HG02884 (cell line): ENCODE measurements at regions not wholly inside any gene's neighbourhood (a gene's known extent, or its start where the extent isn't known, plus 50 kb on each side); places are given as distances from the start of the nearest gene placed in this dataset.

ENCODE experiments used
- ATAC-seq: cut with Tn5 transposase; IDR thresholded peaks from one replicate; pipeline ENCODE4 v1.9.1; 2021; ENCODE audit warnings: mild to moderate bottlenecking, moderate library complexity; ENCODE audit not compliant: unreplicated experiment

DNA sequence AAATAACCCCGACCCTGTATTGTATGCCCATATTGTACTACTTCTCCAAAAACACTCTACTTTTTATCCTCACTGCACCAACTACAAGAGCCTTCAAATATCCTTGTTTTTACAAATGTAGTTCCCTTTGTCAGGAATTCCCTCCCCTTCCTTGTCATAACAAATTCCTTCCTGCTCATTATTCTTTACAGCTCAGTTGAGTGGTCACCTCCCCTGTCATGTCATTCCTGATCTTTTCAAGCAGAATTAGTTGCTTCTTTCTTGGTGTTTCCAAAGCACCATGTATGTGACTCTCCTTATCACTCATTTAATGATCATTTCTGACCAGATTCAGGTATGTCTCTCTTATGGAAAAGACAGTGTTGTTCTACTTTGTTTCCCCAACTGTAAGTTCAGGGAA, 194.2 kb upstream of the SMC2 start:
- no peak for ATAC-seq

DNA sequence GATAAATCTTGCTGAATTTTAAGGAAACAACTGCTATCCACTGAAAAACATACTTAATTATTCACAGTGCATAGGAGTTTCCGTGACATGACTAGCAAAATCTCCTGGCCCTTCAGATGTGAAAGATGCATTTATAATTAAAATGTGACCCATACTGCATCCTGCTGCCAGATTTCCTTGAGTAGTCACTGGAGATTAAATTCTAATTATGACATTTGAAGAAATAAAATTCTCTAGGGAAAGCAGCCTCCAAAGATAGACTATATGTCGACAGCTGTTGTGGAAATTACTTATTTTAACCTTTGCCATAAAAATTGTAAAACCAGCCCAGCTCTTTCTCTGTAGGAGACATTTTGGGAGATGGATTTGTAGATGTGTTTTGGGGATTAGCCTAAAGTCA, 193.6 kb upstream of the SMC2 start:
- ATAC-seq, result no peak

DNA sequence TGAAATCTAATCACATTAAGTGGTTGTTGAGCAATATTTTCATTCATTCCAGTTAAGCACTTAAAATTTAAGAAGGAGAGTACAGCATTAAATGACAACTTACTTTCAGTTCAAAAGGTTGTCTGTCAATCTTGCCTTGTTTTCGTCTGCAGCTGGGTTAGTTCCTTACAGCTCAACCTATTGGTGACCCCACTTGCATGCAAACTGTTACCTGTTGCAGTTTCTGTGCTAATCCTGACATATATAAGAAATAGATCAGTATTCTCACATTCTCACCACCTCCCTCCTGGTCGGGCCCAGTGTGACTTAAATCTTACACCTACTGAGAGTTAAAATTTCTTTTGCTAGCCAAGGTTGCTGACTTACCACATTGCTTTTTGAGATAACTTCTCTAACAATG, 191.8 kb upstream of the SMC2 start:
- ATAC-seq, result no peak

DNA sequence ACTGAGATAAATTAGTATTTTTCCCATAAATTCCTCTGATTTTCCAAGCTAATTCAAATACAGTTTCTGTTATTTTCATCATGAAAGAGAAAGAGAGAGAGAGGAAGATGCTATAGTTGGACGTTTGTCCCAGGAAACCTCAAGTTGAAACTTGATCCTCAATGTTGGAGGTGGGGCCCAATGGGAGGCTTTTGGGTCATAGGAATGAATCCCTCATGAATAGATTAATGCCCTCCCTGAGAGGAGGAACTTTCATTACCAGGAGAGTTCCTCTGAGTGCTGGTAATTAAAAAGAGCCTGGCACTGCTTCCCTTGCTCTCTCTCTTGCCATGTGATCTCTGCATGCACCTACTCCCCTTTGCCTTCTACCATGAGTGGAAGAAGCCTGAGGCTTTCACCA, 189.9 kb upstream of the SMC2 start:
- ATAC-seq, result no peak

DNA sequence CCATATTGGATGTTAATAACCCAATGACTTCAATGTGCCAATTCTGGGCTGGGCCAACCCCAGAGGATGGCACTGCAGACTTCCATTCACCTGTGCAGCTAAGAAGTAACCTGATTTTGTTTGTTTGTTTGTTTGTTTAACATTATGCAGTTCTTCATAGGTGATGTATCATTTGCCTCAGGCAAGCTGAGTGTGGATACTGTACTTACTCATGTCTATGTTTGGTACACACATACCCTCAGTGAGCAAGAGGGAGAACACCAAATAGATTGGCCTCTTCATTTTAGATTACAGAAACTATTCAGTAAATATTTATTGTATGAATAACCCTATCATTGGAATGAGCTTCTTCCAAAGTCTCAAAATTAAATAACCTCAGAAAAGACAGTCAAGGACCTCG, 180.2 kb upstream of the SMC2 start:
- no peak for ATAC-seq

DNA sequence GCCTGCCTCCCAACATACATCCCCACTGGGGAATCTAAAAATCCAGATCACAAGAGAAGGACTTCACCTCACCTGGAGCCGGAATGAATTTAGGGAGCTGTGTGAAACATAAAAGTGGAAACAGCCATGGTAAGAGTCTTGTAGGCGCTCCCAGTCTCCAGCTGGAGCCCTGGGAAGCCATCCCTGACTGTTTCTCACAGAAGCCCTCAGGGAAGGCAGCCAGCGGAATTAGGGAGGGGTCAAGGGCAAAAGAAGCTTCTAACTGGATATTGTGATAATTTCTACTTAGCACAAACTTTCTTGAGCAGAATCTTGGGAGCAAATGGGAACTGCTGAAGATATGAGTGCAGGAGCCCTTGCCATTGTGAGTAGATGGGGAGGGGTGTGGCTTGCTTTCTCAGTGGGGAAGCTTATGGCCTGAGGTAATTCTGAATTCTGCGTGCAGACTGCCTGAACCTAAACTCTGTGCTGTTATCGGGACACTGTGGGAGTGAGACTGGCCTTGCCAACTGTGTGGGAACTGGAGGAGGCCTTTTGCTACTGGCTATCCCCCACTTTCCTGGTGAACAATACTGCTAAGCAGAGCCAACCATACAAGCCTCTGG, 174.4 kb upstream of the SMC2 start:
- no peak for ATAC-seq

DNA sequence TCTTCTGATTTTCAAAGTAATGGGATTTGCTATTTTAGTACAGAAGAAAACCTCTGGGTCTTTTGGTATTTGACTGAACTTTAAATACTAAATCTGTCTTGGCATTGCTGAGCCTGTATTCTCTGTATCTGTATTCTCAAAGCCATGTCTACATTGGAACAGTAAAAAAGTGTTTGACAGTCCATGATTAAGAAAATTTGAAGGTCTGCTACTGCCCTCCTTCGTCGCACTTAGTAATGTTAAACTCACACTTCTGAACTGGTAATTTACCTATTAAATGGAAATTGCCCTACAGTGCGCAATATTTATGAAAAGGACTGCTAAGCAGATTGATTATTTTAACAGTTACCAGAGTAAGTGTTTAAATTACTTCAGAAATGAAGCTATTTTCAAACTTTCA, 165.7 kb upstream of the SMC2 start:
- no peak for ATAC-seq

DNA sequence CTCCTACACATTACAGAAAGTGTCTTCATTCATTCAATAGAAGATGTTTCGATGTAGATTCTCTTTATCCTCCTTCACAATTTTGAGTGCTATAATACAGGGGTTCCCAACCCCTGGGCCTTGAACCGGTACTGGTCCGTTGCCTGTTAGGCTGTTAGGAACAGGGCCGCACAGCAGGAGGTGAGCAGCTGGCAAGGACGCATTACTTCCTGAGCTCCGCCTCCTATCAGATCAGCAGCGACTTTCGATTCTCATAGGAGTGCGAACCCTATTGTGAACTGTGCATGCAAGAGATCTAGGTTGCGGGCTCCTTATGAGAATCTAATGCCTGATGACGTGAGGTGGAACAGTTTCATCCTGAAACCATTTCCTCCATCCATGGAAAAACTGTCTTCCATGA, 153.0 kb upstream of the SMC2 start:
- no peak for ATAC-seq

DNA sequence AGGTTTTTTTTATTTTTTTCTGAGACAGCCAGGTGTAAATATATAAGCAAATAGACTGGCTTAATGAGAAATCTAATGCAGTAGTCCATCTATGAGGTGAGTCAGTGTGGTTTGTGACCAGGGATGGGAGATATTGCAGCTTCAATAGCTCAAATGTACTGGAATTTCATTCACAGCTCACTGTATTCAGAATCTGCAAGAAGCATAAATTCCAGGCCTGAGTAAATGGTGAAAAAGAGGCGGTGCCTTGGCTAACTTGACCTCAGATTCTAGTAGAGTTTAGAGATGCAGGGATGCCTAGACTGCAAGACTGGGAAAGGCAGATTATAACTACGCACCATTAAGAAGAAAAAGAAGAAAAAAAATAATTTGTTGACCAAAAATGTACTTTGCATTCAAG, 151.9 kb upstream of the SMC2 start:
- ATAC-seq, result no peak

DNA sequence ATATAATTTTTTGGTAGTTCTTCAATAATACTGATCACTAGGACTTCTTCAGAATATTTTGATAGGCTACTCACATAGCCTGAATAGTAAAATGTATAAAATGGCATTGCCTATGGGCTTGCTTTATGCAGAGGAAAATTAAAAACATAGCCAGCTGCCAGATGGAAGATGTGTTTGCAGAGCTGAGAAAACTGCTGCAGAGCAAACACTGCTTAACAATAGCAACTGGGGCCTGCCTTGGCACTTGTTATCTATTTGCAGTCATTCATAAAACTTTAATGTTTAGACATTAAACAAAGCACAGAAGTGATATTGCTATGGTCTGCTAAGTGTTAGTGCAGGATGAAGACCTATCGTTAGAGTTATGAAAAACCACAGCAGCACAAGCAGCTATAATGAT, 151.5 kb upstream of the SMC2 start:
- no peak for ATAC-seq

DNA sequence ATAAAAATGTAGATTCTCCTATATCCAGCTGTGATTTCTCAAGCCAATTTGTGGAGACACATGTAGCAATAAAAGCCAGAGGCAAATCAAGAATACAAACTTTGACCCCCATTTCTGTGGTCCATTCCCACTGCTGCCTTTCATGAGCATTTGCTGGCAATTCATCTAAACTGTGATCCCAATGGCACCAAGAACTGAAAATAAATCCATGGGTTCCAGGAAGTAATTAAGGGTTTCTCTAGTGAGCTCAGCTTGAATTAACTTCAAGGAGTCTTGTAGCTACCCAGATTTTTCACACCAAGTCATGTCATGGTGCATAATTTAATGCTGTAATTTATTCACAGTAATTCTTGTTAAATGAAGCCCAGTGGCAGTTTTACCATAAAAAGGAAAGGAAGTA, 145.0 kb upstream of the SMC2 start:
- ATAC-seq, result no peak

DNA sequence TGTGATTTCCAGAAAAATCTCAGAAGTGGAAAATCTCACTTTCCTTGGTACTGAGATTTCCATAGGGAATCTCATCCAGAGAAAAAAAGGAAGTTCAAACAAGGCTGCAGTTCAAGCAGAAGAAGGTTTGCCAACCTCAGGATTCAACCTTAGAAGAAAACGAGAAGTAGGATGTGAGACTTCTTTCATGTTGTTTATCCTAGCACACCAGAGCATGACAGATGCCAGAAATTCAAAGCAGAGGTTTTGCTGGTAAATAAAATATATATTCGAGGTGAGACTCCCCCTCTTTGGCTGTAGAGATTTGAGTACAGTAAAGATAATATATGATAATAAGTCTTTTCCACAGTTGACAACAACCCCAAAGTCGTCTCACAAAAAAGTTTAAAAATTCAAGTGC, 116.9 kb upstream of the SMC2 start:
- no peak for ATAC-seq

DNA sequence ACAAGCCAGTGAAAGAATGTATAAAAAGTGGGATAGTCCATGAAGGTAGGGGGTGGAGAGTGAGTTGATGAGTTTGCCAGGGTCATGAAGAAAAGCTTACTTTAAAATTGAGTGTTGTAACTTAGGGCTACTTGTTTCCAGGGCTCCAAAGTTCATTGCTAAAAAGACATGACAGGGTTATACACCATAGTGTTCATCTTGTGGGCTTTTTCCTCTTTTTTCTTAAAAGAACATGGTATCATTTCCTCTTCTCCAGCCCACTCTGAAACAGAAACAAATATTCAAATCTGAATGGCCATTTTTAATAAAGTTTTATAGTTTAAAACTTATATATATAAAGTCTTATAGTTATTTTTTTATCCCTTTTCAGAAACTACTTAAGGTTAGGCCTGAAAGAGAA, 115.7 kb upstream of the SMC2 start:
- no peak for ATAC-seq

DNA sequence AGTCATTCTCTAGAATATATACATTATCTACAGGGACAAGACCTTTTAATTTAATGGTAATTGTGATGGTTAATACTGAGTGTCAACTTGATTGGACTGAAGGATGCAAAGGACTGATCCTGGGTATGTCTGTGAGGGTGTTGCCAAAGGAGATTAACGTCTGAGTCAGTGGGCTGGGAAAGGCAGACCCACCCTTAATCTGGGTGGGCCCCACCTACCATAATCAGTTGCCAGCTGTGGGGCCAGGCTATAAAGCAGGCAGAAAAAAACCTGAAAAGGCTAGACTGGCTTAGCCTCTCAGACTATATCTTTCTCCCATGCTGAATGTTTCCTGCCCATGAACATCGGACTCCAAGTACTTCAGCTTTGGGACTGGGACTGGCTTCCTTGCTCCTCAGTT, 112.2 kb upstream of the SMC2 start:
- ATAC-seq, result no peak

DNA sequence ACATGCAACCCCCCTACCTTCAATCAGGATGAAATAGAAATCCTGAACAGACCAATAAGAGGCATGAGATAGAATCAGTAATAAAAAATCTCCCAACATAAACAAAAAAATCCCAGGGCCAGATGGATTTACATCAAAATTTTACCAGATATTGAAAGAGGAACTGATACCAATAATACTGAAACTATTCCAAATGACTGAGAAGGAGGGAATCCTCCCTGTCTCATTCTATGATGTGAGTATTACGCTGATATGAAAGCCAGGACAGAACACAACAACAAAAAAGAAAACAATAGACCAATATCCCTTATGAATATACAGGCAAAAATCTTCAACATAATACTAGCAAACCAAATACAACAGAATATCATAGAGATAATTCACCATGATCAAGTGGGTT, 109.0 kb upstream of the SMC2 start:
- ATAC-seq, result no peak

DNA sequence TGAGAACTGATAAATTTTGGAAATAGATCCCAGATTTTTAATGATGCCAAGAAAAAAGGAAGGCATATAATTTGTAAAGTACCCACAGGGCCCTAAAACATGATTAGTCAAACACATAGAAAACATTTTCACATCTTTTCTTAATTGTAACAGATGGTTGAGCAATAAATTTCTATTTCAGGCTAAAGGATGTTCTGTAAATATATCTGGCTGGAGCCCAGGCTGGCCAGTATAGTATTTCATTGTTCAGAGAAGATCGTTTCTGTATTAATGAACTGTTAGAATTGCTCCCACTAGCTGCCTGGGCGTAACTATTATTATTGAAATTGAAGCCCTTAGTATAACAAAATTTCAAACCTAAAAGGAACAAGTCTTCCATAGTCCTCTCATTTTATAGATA, 105.3 kb upstream of the SMC2 start:
- no peak for ATAC-seq

DNA sequence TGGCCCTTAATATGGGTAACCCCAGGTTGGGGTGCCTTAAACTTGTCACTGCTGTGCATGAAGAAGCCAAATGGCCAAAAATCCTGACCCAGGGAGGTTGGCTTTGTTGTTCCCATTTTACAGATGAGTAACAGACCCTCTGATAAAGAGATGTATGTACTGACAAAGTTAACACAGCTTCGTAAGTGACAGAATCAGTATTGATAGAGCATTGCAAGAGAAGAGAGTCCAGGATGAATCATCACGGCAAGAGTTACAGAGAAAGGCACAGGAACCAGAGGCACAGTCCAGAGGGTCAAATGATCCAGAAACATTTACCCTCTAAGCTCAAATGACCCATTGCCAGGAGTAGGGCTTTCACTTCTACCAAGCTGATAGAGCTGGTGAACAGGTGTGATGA, 103.8 kb upstream of the SMC2 start:
- no peak for ATAC-seq

DNA sequence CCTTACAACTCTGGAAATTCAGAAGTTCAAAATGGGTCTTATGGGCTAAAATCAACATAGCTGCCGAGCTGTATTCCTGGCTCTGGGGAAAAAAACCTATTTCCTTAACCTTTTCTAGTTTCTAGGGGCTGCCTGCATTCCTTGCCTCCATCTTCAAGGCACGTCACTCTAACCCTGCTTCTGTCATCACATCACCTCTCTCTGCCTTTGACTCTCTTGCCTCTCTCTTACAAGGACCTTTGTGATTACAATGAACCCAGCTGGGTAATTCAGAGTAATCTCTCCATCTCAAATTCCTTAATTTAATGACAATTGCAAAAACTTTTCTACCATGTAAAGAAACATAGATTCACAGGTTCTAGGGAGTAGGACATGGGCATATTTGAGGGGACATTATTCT, 103.1 kb upstream of the SMC2 start:
- no peak for ATAC-seq

DNA sequence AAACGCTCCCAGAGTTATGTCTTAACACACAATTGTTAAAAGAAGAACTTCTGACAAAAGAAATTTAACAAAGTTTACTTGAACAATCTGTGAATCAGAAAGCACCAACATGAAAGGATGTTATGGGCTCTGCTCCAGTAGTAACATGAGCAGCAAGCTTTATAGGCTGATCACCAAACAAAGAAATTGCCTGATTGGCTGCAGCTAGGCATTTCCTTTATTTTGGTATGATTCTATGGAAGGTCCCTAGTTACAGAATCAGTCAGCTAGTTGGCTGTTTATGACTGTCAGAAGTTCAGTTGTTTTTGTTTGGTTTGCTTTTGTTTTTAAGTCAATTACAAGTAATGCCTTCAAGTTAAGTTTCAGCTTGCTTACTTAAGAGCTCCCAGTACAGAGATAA, 102.4 kb upstream of the SMC2 start:
- peak; percentile 83 for ATAC-seq

DNA sequence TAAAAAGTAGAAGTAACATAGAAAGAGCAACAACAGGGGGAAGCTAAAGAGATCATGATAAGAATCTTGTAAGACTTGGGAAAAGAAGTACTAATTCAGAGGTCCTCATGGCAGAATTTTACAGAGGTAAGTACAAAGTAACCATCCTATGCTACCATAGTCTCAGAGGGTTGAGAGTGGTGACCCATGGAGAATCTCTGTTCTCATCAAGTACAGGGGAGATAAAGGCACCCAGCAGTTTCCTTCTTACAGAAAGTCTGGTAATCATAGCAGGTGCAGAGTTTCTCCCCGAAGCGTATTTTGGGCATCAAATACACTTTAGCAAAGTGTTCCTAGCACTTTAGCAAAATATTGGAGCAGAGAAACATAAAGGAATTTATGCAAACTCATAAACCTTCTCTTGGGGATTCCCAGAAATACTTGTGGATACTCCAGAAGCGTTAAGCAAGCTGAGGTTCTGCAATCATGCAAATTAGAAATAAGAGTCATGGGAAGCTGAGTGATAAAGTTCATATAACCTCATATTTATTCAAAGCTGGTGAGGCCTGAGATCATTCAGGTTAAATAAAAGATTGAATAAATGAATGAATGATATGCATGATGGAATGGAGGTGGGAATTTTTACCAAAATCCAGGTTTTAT, 101.0 kb upstream of the SMC2 start:
- ATAC-seq, result no peak

DNA sequence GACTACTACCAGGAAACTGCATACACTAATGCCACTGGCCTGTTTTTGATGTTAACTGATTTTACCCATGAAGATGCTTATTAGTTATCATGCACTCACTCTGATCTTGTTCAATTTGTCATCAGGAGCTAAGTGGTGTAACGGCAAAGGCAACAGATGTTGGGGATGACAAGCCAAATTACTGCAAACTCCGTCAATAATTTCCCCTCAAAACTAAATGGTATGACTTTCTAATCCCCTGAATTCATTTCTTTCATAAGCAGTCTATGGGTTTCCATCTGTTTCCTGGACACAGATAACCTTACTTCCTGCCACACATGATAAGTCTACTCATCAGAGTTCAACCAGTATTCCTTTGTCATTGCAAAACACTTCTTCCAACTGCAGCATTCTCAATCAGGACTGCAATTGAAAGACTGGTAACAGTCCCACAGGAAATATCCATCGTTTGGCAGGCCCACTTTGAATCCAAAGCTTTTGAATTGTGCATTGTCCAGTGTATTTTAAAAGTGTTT, 96.2 kb upstream of the SMC2 start:
- no peak for ATAC-seq

DNA sequence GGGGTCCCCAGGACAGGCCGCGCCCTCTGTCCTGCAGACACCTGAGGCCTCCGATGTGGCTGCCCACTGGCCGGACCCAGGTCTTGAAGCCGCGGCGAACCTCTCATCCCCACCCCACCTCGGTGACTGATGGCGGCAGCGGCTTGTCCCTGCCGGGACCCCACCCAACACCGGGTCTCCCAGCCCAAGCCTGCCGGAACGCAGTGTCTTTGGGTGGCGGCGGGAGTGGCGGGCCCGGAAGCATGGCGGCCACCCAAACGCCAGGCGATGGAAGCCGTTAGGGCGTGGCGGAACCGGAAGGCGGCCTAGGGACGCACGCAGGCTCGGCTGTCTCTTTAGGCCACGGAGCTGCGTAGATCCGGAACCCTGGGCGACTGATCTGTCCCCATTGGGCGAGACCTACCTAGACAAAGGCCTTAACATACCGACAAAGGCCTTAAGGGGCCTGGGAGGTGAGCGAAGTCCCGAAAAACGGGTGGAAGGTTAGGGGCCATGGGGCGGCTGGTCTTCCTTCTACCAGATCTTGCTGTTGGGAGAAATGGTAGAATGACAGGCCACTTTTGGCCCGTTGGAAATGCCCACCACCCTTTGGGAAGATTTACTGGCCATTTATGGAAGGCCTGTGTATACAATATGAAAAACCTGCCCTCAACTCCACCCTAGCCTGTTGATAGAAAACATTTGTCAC, 94.6 kb upstream of the SMC2 start:
- ATAC-seq, result no peak

DNA sequence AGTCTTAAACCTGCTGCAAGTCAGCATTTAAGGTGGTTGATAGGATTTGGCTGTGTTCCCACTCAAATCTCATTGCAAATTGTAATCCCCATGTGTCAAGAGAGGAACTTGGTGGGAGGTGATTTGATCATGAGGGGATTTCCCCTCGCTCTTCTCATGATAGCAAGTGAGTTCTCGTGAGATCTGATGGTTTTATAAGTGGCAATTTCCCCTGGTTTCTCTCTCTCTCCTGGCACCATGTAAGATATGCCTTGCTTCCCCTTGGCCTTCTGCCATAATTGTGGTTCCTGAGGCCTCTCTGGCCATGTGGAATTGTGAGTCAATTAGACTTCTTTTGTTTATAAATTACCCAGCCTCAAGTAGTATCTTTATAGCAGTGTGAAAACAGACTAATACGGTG, 84.3 kb upstream of the SMC2 start:
- ATAC-seq, result no peak
